ENCODE measurements at regions not wholly inside any gene's neighbourhood (a gene's known extent, or its start where the extent isn't known, plus 50 kb on each side); places are given as distances from the start of the nearest gene placed in this dataset.

- ChIA-PET CTCF (no interaction called here), POLR2A (ENCODE audit: low non-redundant PET) (no interaction called here)
- Histone ChIP-seq H3K36me3 (ENCODE audit: insufficient read depth, low read length, poor library complexity, severe bottlenecking) (no peaks in the 10 kb centered on the region), H3K9me3 (ENCODE audit: low read depth, low read length, poor library complexity, severe bottlenecking) (no peaks in the 10 kb centered on the region), H3K4me1 (ENCODE audit: insufficient read depth, low read length, poor library complexity, severe bottlenecking) (no peaks in the 10 kb centered on the region), H3K27ac (ENCODE audit: low read depth, low read length, poor library complexity, severe bottlenecking) (no peak overlapping the region), H3K4me3 (ENCODE audit: low read depth, low read length, poor library complexity, severe bottlenecking) (no peak overlapping the region), H3K27me3 (replicated peaks; ENCODE audit: insufficient read depth, low read depth, low read length, poor library complexity) (no peaks in the 10 kb centered on the region)
- intact Hi-C loops (cut with micrococcal nuclease; ENCODE audit: unreplicated experiment) = no loop called here
- BruUV-seq (replicated peaks) = no TSS peak
- TF ChIP-seq CTCF (conservative IDR thresholded peaks at IDR 0.05; ENCODE audit: low read depth, low read length) = no peak
- TF ChIP-seq EZH2 (IDR thresholded peaks at IDR 0.05; ENCODE audit: borderline replicate concordance, low read depth, low read length, poor library complexity, severe bottlenecking) = no peak
- DNase-seq (ENCODE audit: low spot score) = no peak
These were observed 323.1 kb upstream of the SLC35B3 start for GRCh38 chr6:8758412-8758811.

DNA sequence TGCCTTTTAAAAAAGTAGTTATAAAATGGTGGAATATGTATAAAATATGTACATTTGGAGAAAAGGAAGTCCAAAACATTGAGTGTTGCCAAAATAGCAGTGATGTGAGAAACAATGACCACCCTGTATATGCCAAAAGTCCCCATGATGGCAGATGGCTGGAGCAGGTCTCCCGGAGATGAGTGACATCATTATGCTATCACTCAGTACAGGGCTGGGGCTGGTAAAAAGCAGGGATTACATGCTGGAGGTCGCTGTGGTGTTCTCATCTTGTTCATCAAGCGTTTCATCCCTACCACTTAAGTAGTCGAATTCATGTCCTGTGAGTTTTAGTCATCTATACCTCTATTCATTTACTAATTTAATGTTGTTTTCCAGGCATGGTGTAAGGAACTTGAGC is 315.3 kb upstream of the SLC35B3 start:
- no peaks in the 10 kb centered on the region for H3K9me3 ChIP-seq (ENCODE audit: low read depth, low read length, poor library complexity, severe bottlenecking)
- ChIA-PET POLR2A (ENCODE audit: low non-redundant PET) (no interaction called here), CTCF (no interaction called here)
- H3K27ac ChIP-seq (ENCODE audit: low read depth, low read length, poor library complexity, severe bottlenecking) = no peak overlapping the region
- H3K27me3 ChIP-seq (replicated peaks; ENCODE audit: insufficient read depth, low read depth, low read length, poor library complexity) = no peaks in the 10 kb centered on the region
- no peaks in the 10 kb centered on the region for H3K36me3 ChIP-seq (ENCODE audit: insufficient read depth, low read length, poor library complexity, severe bottlenecking)
- H3K4me1 ChIP-seq (ENCODE audit: insufficient read depth, low read length, poor library complexity, severe bottlenecking) = no peaks in the 10 kb centered on the region
- no TSS peak for BruUV-seq (replicated peaks)
- TF ChIP-seq CTCF (conservative IDR thresholded peaks at IDR 0.05; ENCODE audit: low read depth, low read length) = no peak
- no peak for TF ChIP-seq EZH2 (IDR thresholded peaks at IDR 0.05; ENCODE audit: borderline replicate concordance, low read depth, low read length, poor library complexity, severe bottlenecking)
- DNase-seq (ENCODE audit: low spot score) = no peak
- H3K4me3 ChIP-seq (ENCODE audit: low read depth, low read length, poor library complexity, severe bottlenecking) = no peak overlapping the region
- intact Hi-C loops (cut with micrococcal nuclease; ENCODE audit: unreplicated experiment) = no loop called here

DNA sequence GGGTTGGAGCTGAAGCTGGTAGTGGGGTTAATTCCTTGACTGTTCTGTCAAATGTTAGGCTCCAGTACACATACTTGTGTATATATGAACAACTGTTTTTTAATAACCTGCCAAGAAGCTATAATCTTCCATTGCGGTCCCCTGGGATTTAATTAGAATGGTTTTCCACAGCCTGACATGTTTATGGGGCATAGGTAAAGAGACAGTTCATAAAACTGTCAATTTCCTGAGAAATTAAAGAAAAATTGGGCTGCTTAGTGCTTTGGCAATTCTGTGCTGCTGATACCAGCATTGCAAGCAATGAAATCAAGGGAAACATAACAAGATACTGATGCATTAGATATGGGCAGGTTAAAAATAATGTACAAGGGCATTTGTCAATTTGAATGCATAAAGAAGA is 314.1 kb upstream of the SLC35B3 start:
- no peak for DNase-seq (ENCODE audit: low spot score)
- no peaks in the 10 kb centered on the region for H3K9me3 ChIP-seq (ENCODE audit: low read depth, low read length, poor library complexity, severe bottlenecking)
- no peaks in the 10 kb centered on the region for H3K27me3 ChIP-seq (replicated peaks; ENCODE audit: insufficient read depth, low read depth, low read length, poor library complexity)
- intact Hi-C loops (cut with micrococcal nuclease; ENCODE audit: unreplicated experiment) = no loop called here
- no peaks in the 10 kb centered on the region for H3K36me3 ChIP-seq (ENCODE audit: insufficient read depth, low read length, poor library complexity, severe bottlenecking)
- H3K4me3 ChIP-seq (ENCODE audit: low read depth, low read length, poor library complexity, severe bottlenecking) = no peak overlapping the region
- H3K4me1 ChIP-seq (ENCODE audit: insufficient read depth, low read length, poor library complexity, severe bottlenecking) = no peaks in the 10 kb centered on the region
- BruUV-seq (replicated peaks) = no TSS peak
- POLR2A ChIA-PET (ENCODE audit: low non-redundant PET) = no interaction called here
- no peak overlapping the region for H3K27ac ChIP-seq (ENCODE audit: low read depth, low read length, poor library complexity, severe bottlenecking)
- TF ChIP-seq CTCF (conservative IDR thresholded peaks at IDR 0.05; ENCODE audit: low read depth, low read length) = no peak
- CTCF ChIA-PET = no interaction called here

All from A673 (cell line).